Stimulated activated CD4-positive, alpha-beta T cell treated with anti-CD3 and anti-CD28 coated beads, Interleukin-1b, Interleukin-23, amount 100 ng/mL, for 4 hours (primary cell): ENCODE measurements at regions not wholly inside any gene's neighbourhood (a gene's known extent, or its start where the extent isn't known, plus 50 kb on each side); places are given as distances from the start of the nearest gene placed in this dataset.

ENCODE experiments used
- DNase-seq, 2 donors: peaks; one replicate each; pipeline ENCODE4 v3.0.0-alpha.2; 2020; ENCODE audit warnings: low read depth in 2 of 2

DNA sequence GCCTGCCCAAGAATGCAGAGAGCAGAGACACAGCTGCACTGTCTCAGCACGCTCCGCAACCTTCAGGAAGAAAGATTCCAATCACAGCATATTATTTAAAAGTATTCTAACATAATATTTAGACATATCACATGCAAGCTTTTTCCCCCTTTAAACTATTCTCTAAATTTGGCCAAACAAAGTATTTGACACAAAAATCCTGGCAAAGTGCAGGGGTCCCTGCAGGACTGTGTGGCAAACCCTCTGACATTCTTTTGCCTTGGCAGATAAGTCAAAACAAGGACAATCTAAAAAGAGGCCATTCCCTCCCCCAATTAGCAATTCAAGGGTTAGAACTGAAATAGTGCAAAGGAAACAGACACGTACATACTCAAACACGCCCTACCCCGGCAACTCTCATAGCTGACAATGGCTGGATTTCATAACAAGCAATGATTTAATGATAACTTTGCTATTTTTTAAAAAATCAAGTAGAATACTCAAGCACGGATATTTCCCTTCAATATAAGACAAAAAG is 225.3 kb downstream of the MRPL39 start:
- no peak for DNase-seq

DNA sequence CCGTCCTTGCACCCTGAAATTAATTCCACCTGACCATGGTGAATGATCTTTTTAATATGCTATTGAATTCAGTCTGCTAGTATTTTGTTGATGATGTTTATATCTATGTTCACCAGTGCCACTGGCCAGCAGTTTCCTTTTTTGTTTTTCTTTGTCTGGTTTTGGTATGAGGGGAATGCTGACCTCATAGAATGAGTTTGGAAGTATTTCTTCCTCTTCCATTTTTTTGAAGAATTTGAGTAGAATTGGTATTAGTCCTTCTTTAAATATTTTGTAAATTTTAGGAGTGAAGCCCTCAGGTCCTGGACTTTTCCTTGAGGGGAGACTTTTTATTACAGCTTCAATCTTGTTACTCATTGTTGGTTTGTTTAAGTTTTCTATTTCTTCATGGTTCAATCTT is 231.6 kb downstream of the MRPL39 start:
- no peak for DNase-seq

DNA sequence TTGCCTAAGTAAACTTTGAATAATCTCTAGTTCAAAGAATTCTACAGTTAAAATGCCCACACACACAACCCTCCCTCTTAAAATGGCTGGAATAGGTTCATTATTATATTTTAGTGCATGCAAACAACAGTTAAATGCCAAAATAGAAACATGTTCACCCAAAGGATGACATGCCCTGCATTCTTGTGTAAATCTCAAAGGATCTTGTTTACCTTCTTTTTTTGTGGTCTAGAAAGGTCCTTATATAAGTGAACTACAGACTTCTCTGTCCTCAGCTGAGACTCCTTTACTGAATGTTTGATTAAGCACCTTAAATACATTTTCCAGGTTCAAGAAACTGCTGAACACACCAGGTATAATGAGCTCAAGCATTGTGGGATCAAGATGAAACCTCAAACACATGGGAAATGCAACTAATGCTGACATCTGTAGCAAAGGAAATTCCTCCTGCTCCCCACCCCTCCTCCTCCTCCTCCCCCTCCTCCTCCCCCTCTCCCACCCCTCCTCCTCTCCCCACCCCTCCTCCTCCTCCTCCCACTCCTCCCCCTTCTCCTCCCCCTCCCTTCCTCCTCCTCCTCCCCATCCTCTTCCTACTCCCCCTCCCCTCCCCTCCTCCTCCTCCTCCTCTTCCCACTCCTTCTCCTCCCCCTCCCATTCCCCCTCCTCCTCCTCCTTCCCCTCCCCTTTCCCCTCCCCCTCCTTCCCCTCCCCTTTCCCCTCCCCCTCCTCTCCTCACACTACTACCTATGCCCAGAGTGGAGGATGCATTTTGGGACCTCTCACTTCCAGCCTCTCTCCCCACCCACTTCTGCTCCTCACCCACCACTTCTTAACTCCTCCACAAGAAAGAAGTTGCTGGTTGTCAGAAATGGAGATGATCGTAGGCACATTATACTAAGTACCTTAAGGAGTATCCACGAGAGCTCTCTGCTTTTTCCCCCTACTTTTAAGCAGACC is 233.9 kb downstream of the MRPL39 start:
- DNase-seq = no peak

DNA sequence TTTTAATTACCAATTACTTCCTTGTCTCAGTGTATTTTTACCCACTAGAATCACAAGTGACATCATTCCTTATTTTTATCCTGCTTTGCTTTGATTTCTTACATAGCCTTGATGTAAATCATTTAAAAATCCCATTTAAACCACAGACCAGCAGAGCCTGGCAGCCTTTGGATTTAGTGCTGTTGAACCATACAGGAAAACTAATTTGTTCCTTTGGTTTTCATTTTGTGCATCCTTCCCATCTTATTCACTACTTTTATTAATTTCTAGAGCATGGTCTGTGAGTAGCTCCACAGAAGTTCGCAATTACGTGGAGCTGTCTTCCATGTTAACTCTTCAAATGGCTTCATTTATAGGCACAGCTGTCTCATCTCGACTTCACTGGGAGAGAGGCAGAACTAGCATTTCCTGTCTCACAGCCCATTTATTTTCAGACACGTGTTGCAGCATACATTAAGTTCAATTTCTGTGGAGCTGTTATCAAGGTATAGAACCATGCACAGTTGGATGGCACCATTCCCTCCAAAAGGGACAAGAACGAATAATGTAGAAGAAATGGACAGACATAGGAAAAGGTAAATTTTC is 235.3 kb downstream of the MRPL39 start:
- no peak for DNase-seq

DNA sequence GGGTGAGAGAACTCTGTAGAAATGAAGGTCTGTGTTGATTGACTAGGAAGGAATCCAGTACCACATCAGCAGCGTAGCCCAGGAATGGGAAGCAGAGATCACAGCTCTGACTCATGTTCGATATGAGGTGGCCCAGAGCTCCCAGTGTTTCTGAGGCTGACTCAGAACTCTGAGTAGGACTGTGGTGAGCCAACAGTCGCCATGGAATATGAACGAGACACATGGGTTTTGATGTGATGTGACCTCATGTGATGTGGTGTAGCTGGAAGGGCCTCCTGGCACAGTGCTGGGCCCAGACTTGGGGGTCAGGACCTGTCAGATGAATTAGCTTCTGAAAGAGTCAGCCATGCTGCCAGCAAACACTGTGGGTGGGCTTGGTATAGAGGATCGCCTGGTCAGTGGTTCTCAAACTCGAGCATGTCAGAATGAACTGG is 237.0 kb downstream of the MRPL39 start:
- DNase-seq = no peak

DNA sequence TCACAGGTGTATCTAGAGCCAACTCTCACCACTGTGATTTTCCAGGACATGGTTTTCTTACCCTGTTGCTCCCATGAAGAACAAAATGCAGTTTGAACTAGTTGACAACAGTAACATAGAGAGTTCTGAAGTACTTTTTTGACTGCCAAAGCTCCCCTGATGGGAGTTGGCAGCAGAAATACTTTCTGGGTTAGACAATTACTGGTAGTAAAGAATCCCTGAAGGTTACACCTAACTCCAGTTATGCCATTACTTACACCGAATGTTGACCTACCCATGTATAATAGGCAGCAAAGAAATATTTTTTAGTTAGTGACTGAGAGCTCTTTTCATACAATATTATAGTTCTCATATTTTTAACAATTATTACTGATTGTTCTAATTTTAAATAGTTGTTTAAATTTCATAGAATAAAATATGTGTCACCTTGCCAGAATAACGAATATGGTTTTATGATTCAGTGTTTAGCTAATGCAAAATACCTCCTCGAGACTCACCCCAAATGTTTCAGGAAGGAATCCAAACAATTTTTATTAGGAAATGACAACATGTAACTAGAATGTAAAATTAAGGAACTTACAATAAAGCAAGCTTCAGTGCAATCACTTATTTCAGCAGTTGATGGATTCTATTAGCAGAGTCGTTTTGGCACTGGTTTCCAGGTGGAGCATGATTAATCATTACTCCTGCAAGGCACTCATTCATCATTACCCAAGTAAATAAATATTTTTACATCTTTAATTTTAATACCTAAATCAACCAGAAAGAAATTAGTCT is 237.6 kb downstream of the MRPL39 start:
- no peak for DNase-seq

DNA sequence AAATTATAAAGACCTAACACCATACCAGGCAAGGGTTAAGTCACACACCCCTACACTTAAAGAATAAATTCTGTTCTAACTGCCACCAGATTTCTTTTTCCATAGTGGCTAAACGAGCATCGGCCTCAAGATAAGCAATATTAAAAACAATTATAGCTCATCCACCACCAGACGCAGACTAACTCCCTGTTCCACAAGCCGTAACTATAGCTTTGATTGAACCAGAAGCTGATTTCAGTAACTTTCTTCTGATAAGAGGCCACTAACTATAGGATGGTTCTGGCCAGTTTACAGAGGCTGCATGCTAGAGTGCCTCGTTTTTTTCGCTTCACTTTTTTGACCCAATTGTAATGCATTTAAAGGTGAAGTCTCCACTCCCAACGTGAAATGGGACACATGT is 238.8 kb downstream of the MRPL39 start:
- no peak for DNase-seq

DNA sequence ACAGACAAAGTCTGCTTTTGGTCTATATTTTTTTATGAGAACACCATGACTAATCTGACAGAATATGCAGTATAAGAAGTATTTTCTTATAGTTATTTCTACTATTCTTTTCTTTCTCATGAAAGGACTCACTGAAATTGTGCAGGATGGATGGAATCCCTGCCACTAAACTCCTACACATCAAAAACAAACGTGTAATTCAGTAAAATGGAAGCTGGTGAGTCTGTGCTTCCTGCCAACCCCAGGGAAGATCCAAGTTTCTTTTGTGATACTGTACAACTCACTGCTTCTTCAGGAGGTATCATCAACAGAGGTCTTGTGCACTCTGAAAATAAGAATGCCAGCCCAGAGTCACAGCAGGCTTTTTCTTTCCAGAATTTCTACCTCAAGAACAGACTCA is 241.2 kb downstream of the MRPL39 start:
- DNase-seq = no peak

DNA sequence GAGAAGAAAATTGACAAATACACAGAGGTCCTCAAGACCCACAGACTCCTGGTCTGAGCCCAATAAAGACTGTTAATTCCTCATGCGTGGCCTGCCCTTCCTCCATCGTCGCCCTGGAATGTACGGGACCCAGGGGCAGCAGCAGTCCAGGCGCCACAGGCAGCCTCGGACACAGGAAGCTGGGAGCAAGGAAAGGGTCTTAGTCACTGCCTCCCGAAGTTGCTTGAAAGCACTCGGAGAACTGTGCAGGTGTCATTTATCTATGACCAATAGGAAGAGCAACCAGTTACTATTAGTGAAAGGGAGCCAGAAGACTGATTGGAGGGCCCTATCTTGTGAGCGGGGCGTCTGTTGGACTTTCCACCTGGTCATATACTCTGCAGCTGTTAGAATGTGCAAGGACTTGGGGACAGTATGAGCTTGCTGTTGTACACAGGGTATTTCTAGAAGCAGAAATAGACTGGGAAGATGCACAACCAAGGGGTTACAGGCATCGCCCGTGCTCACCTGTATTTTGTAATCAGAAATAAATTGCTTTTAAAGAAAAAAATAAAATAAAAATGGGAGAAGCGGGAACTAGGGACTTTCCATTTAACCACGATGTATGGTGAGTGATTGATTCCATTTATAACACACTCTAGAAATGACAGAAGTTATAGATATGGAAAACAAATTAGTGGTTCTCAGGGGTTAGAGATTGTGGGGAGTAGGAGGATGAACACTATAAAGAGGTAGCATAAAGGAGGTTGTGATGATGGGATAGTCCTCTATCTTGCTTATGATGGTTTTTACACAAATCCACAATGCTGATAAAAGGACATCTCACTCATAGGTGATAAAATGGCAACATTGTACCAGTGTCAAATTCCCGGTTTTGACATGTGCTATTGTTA is 244.7 kb downstream of the MRPL39 start:
- no peak for DNase-seq

DNA sequence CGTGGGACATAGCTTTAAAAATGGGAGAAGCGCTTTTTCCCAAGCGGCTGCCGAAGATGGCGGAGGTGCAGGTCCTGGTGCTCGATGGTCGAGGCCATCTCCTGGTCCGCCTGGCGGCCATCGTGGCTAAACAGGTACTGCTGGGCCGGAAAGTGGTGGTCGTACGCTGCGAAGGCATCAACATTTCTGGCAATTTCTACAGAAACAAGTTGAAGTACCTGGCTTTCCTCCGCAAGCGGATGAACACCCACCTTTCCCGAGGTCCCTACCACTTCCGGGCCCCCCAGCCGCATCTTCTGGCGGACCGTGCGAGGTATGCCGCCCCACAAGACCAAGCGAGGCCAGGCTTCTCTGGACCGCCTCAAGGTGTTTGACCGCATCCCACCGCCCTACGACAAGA is 245.5 kb downstream of the MRPL39 start:
- DNase-seq = no peak

DNA sequence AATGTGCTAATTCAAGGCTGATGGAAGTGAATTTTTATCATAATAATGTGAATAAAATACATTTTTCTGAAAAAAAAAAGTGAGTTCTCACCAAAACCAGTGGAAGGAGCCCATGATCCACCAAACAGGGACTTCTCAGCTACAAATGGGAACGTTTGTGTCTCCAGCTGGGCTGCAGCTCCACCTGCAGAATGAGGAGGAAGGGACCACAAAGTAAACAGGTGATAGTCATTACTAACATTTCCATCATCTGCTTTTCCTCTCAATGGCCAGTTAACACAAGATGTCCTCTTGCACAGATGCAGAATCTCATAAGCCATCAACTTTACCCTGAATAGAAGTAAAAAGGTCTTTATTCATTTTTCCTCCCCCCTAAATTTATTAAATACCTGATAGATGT is 246.2 kb downstream of the MRPL39 start:
- no peak for DNase-seq

DNA sequence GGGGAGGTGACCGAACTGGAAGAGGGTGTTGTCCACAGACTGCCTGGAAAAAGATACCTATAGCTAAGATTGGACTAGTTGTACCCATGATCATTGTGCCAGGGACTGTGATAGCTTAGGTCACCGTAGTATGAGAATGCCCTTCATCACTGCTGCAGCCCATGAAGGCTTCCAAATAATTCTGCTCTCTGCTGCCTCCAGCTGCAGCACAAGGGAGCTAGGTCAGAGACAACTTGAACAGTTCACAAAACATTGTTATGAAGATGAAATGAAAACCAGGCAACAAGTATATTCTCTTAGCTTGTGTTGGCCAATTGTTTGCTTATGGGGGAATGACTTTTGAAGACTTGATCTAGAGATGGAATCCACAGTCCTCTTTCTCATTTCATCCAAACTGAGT is 246.7 kb downstream of the MRPL39 start:
- DNase-seq = no peak

DNA sequence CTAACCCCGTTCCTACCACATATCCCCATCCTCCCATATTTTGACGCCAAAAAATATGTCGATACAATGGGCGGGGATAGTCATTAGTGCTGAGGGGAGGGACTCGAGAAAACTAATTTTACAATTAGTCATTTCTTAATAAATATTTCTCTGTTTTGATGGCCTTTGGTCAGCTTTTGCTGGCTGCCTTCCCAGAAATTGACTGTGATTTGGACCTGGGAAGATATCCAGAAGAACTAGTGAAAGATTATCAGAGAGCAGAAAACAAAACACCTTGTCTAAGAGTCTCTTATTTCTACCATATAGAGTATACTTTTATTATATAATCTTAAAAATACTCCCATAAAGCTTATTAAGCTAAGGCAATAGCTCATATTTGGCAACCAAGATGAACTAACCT is 247.6 kb downstream of the MRPL39 start:
- no peak for DNase-seq

DNA sequence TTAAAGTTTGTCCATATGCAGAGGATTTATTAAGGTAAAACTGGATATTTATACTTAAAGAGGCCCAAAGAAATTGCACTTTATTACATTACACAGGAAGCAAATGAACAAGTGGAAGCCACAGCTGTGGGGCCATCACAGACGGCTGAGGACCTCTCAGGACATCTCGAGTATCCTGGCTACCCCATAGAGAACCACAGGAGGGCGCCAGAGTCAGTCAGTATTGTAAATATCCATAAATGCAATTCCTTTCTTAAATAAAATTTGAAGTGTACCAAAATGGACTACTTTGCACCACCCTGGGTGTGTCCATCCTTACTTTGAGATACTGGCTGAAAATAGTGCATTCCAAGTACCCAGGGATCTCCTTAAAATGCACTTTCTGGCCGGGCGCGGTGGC is 257.2 kb downstream of the MRPL39 start:
- peak in 1 of 2 donors; percentile 15 for DNase-seq

DNA sequence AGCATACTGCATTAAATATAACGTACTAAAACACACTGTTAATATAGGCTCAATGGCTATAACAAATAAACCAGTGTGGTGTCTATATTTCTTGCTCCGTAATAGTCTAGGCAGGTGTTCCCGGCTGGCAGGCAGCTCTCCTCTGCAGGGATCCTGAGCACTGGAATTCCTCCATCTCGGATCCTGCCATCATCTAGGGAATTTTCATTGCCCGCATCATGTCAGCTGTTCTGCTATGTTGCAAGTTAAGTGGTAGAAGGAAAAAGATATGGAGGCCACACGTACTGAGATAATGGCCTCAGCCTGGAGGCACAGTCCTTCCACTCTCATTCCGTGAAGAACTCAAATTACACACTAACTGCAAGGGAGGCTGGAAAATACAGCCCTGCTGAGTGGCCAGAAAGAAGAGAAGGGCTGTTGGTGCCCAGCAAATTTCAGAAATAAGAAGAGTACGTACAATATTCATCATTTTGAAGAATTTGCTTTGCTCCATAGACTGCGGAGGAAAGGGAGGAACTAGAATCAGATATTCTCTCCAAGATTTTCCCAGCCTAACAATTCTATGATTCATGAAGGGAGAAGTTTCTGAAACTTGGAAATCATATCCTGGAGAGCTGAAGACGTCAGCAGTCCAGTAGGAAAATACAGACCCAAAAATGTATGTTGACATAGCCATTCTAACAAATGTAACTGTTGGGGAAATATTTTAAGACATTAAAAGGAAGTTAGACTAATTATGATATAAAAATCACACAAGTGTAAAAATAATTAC is 263.3 kb downstream of the MRPL39 start:
- no peak for DNase-seq

DNA sequence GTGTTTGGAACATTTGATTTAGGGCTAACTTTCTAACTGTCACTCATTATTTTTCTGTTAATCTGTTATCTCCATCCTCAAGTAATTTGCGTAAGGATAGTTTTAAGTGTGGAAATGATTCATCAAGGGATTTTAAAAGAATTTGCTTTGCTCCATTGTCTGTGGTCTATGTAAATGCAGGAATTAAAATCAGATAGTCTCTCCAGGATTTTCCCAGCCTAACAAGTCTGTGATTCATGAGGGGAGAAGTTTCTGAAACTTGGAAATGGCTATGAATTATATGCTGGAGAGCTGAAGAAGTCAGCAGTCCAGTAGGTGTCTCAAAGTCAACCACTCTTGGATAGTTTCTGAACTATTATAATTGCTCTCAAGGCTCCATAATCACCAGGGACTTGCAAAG is 264.5 kb downstream of the MRPL39 start:
- no peak for DNase-seq

DNA sequence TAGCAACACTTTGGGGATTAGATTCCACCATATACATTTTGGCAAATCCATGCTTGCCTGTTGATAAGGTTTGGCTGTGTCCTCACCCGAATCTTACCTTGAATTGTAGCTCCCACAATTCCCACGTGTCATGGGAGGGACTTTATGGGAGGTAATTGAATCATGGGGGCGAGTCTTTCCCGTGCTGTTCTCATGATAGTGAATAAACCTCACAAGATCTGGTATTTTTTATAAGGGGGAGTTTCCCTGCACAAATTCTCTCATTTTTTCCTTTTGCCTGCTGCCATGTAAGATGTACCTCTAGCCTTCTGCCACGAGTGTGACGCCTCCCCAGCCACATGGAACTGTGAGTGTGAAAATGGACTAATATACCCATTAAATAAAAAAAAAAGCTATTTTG is 265.3 kb downstream of the MRPL39 start:
- DNase-seq = no peak

DNA sequence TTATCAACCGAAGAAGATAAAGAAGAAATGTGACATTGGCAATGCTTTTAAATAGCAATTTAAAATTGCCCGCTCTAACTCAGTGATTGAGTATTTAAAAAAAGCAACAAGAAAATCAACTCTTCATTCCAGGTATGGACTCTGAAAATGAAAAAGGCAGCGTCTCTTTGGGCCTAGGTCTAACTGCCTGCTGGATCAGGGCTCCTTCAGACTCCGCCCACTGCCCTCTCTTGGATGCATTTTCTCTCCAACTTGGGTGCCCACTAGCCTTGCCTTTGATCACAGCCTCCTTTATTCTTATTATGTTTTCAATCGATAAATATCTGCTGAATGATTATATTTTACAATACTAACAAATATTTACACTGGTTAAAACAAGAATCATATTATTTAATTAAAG is 268.9 kb downstream of the MRPL39 start:
- DNase-seq = no peak

DNA sequence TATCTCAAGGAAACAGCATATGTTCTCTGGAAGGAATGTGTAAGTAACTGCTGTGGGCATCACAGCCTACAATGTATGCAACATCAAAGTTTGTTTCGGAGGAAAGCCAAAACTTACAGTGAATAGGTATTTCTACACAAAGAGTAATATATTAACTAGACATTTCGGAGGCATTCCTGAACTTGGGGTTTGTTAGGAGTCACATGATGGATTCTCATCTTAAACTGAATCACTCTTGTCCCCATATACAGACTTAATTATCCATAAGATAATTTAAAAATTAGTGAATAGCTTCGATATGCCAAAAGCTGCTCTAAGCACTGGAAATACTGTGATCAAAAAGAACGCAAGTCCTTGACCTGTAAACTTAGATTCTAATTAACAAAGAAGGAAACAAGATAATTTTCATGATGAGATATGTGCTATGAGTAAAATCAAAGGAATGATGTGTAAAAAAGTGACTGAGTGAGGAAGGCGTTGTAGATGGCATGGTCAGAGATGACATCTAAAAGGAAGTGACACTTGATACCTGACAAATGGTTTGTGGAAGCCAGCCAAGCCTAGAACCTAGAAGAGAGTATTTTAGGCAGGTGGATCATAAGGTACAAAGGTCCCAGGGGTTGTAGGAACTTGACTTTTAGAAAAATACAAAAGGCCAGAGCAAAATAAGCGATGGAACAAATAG is 273.1 kb downstream of the MRPL39 start:
- DNase-seq = no peak

DNA sequence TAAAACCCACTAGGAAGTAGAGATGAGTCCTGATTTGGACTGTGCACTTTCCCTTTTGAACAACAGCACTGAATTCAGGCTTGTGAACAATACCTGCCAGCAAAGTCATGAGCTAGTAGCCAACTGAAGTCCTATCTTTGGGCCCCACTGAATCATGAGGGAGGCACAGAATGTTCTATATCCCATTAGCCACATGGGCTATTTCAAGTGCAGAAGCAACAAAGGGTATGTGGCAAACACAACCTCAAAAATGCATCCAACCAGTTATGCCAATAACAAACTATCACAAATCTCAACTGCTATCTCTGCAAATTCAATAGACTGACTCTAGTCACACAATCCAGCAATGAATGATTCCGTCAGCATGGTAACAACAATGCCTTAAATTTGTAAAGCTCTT is 276.0 kb downstream of the MRPL39 start:
- no peak for DNase-seq
